WTC11 (cell line): ENCODE measurements at regions not wholly inside any gene's neighbourhood (a gene's known extent, or its start where the extent isn't known, plus 50 kb on each side); places are given as distances from the start of the nearest gene placed in this dataset.

Experiments
- ATAC-seq: fragments of 200-7000 bp; cut with Tn5 transposase; 2 replicates; pipeline ENCODE4 v1.10.0; 2021; ENCODE audit warnings: mild to moderate bottlenecking, moderate library complexity
- CTCF ChIA-PET: fragments of 300-600 bp; sonication (Branson Sonifier 250); formaldehyde crosslinking; loops from one replicate; lab custom pipeline; 2021; ENCODE audit warnings: antibody characterized with exemption; lab: Charles Lee
- POLR2A ChIA-PET: fragments of 350-600 bp; sonication (Branson Sonifier 250); formaldehyde crosslinking; loops from one replicate; lab custom pipeline; 2021; ENCODE audit warnings: antibody characterized with exemption; lab: Charles Lee
- DNase-seq: peaks from one replicate; pipeline ENCODE4 v3.0.0; 2021; ENCODE audit warnings: low spot score
- H3K27ac Mint-ChIP-seq: 2 replicates; pipeline ENCODE4 v1.8.0; 2021; ENCODE audit warnings: mixed read lengths
- H3K27me3 Mint-ChIP-seq: 2 replicates; pipeline ENCODE4 v1.8.0; 2021; ENCODE audit warnings: low read depth, mild to moderate bottlenecking, moderate library complexity, mixed read lengths
- H3K36me3 Mint-ChIP-seq: 2 replicates; pipeline ENCODE4 v1.8.0; 2021; ENCODE audit warnings: mixed read lengths
- H3K4me1 Mint-ChIP-seq: 2 replicates; pipeline ENCODE4 v1.8.0; 2022; ENCODE audit warnings: mixed read lengths
- H3K4me3 Mint-ChIP-seq: 2 replicates; pipeline ENCODE4 v1.8.0; 2021; ENCODE audit warnings: mild to moderate bottlenecking, moderate library complexity, mixed read lengths
- H3K9me3 Mint-ChIP-seq: 2 replicates; pipeline ENCODE4 v1.8.0; 2021; ENCODE audit warnings: mixed read lengths
- ATF3 ChIP-seq: sonication (generic); formaldehyde crosslinking; conservative IDR thresholded peaks from 2 replicates; pipeline ENCODE4 v1.8.1; 2022; ENCODE audit warnings: mild to moderate bottlenecking, missing genetic modification reagents
- E2F5 ChIP-seq: sonication (generic); formaldehyde crosslinking; IDR thresholded peaks from 2 replicates; pipeline ENCODE4 v1.8.1; 2022; ENCODE audit warnings: mild to moderate bottlenecking, moderate library complexity, missing genetic modification reagents
- ELF4 ChIP-seq: sonication (generic); formaldehyde crosslinking; IDR thresholded peaks from 2 replicates; pipeline ENCODE4 v1.8.1; 2022; ENCODE audit warnings: low read depth, mild to moderate bottlenecking, moderate library complexity, missing genetic modification reagents
- ERG ChIP-seq: fragments of 250-450 bp; sonication (Bioruptor Pico); IDR thresholded peaks from 2 replicates; pipeline ENCODE4 v1.8.0; 2021; ENCODE audit warnings: mild to moderate bottlenecking
- GTF2I ChIP-seq: fragments of 250-450 bp; sonication (Bioruptor Pico); conservative IDR thresholded peaks from 2 replicates; pipeline ENCODE4 v1.4.0; 2021; ENCODE audit warnings: mild to moderate bottlenecking
- NFATC4 ChIP-seq: fragments of 250-450 bp; sonication (Bioruptor Pico); IDR thresholded peaks from 2 replicates; pipeline ENCODE4 v1.9.0; 2021; ENCODE audit warnings: mild to moderate bottlenecking
- PRDM15 ChIP-seq: sonication (generic); formaldehyde crosslinking; IDR thresholded peaks from 2 replicates; pipeline ENCODE4 v1.8.0; 2022; ENCODE audit warnings: missing genetic modification reagents
- STAT6 ChIP-seq: sonication (generic); formaldehyde crosslinking; conservative IDR thresholded peaks from 2 replicates; pipeline ENCODE4 v1.8.1; 2023; ENCODE audit warnings: mild to moderate bottlenecking, low read depth, missing genetic modification reagents, moderate library complexity
- TEAD4 ChIP-seq: sonication (generic); formaldehyde crosslinking; IDR thresholded peaks from 2 replicates; pipeline ENCODE4 v1.8.0; 2022; ENCODE audit warnings: mild to moderate bottlenecking, missing genetic modification reagents
- TP53 ChIP-seq: sonication (generic); formaldehyde crosslinking; IDR thresholded peaks from 2 replicates; pipeline ENCODE4 v1.8.1; 2023; ENCODE audit warnings: mild to moderate bottlenecking, missing genetic modification reagents
- ZNF416 ChIP-seq: fragments of 250-450 bp; sonication (Bioruptor Pico); IDR thresholded peaks from 2 replicates; pipeline ENCODE4 v1.9.0; 2021; ENCODE audit warnings: mild to moderate bottlenecking, inconsistent platforms
- TF ChIP-seq, protein P1 (sequence below): sonication (generic); formaldehyde crosslinking; IDR thresholded peaks from 2 replicates; pipeline ENCODE4 v1.8.1; 2023; ENCODE audit warnings: mild to moderate bottlenecking, missing genetic modification reagents
- TF ChIP-seq, protein P2 (sequence below): sonication (generic); formaldehyde crosslinking; IDR thresholded peaks from 2 replicates; pipeline ENCODE4 v1.8.1; 2023; ENCODE audit warnings: mild to moderate bottlenecking, missing genetic modification reagents
- TF ChIP-seq, protein P3 (sequence below): sonication (generic); formaldehyde crosslinking; IDR thresholded peaks from 2 replicates; pipeline ENCODE4 v1.8.0; 2022; ENCODE audit warnings: mild to moderate bottlenecking, missing genetic modification reagents

- TF ChIP-seq, protein P1, sequence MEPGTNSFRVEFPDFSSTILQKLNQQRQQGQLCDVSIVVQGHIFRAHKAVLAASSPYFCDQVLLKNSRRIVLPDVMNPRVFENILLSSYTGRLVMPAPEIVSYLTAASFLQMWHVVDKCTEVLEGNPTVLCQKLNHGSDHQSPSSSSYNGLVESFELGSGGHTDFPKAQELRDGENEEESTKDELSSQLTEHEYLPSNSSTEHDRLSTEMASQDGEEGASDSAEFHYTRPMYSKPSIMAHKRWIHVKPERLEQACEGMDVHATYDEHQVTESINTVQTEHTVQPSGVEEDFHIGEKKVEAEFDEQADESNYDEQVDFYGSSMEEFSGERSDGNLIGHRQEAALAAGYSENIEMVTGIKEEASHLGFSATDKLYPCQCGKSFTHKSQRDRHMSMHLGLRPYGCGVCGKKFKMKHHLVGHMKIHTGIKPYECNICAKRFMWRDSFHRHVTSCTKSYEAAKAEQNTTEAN (CRISPR knock-in tag) = peak; percentile 90
- TF ChIP-seq TP53 (no peak), ELF4 (CRISPR knock-in tag) (0 out of 2 replicates have a peak, but pooled peaks have one; percentile 71), ZNF416 (CRISPR knock-in tag) (no peak)
- TF ChIP-seq, all 79 proteins: peak for 11
These were observed 246.8 kb upstream of the TOPAZ1 start (continued) for GRCh38 chr3:43994657-43995546.

DNA sequence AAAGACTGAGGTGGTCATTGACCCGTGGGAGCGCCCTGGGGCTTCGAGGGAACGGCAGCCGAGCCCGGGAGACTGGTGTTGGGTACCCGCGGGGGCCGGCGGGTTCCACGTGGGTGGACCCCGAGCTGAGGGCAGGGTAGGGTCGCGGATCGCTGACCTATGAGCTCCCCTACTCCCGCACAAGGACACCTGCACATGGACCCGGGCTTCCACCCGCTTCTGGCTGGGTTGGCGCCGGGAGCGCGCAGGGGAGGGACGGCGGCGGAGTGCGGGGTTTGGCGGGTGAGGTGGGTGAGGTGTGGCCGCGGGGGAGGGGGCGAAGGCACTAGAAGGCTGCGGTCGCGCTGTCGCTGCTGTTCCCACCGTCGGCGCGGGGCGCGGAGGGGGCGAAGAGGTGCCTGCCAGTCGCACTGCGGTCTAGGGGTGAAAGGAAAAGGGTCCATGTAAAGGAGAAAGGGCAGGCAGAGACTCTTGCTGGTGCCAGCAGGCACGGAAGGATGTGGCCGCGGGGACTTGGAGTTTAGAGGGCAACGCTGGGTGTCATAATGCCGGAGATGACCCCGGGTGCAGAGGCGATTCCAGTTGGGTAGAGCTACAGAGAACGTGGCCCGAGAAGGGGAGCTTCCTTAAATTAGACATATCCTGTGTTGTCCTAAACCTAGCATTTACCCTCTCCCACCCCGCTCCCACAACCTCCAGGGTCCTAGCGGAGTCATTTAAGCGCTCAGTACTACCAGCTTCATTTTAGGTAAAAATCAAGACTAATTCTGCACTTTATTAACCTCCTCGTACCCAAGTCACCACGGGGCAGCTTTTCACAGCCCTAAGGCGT is 245.9 kb upstream of the TOPAZ1 start:
- H3K4me3 Mint-ChIP-seq = peak overlapping the region; percentile 86
- TF ChIP-seq, protein P2, sequence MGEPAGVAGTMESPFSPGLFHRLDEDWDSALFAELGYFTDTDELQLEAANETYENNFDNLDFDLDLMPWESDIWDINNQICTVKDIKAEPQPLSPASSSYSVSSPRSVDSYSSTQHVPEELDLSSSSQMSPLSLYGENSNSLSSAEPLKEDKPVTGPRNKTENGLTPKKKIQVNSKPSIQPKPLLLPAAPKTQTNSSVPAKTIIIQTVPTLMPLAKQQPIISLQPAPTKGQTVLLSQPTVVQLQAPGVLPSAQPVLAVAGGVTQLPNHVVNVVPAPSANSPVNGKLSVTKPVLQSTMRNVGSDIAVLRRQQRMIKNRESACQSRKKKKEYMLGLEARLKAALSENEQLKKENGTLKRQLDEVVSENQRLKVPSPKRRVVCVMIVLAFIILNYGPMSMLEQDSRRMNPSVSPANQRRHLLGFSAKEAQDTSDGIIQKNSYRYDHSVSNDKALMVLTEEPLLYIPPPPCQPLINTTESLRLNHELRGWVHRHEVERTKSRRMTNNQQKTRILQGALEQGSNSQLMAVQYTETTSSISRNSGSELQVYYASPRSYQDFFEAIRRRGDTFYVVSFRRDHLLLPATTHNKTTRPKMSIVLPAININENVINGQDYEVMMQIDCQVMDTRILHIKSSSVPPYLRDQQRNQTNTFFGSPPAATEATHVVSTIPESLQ (CRISPR knock-in tag) = no peak
- TF ChIP-seq GTF2I (no peak), PRDM15 (CRISPR knock-in tag) (no peak), TEAD4 (peak; percentile 27; the same call in 1 of the 2 replicates), E2F5 (0 out of 2 replicates have a peak, but pooled peaks have one; percentile 13), ATF3 (CRISPR knock-in tag) (no peak), ERG (CRISPR knock-in tag) (no peak), STAT6 (CRISPR knock-in tag) (no peak), ZNF416 (CRISPR knock-in tag) (no peak), NFATC4 (CRISPR knock-in tag) (no peak)
- TF ChIP-seq, protein P3, sequence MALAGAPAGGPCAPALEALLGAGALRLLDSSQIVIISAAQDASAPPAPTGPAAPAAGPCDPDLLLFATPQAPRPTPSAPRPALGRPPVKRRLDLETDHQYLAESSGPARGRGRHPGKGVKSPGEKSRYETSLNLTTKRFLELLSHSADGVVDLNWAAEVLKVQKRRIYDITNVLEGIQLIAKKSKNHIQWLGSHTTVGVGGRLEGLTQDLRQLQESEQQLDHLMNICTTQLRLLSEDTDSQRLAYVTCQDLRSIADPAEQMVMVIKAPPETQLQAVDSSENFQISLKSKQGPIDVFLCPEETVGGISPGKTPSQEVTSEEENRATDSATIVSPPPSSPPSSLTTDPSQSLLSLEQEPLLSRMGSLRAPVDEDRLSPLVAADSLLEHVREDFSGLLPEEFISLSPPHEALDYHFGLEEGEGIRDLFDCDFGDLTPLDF (CRISPR knock-in tag) = no peak
- H3K27ac Mint-ChIP-seq = no peak overlapping the region
- peaks cover 10% of the 10 kb centered on the region for H3K36me3 Mint-ChIP-seq
- peaks cover 94% of the 10 kb centered on the region for H3K27me3 Mint-ChIP-seq
- ChIA-PET CTCF (interaction anchor here (0.8 to 3.6 kb wide), 10 partner anchors 18 to 203 kb away, joined by 3 to 27 read pairs (median 5); no protein-coding TSS in a partner anchor), POLR2A (interaction anchor here (0.6 to 1.2 kb wide), 2 partner anchors 31 to 118 kb away, joined by 3 read pairs; no protein-coding TSS in a partner anchor)
- peaks cover 14% of the 10 kb centered on the region for H3K9me3 Mint-ChIP-seq
- DNase-seq (peak; percentile 33), ATAC-seq (peak; percentile 10; the same call in 1 of the 2 replicates)
- H3K4me1 Mint-ChIP-seq = peaks cover 34% of the 10 kb centered on the region
